ENCODE measurements at regions not wholly inside any gene's neighbourhood (a gene's known extent, or its start where the extent isn't known, plus 50 kb on each side); places are given as distances from the start of the nearest gene placed in this dataset.

- no peak for DNase-seq (ENCODE audit: low read depth in 4 of 4, low spot score in 3 of 4)
These were observed 118.5 kb downstream of the ACKR3 start for GRCh38 chr2:236688157-236688556.

- no peak for DNase-seq (ENCODE audit: low read depth in 4 of 4, low spot score in 3 of 4)
These were observed 119.2 kb downstream of the ACKR3 start for GRCh38 chr2:236688563-236689392.

GRCh38 chr2:236689393-236689700, 119.7 kb downstream of the ACKR3 start:
- no peak for DNase-seq (ENCODE audit: low read depth in 4 of 4, low spot score in 3 of 4)

- DNase-seq (ENCODE audit: low read depth in 4 of 4, low spot score in 3 of 4), result no peak
These were observed 120.4 kb downstream of the ACKR3 start for GRCh38 chr2:236689981-236690380.

GRCh38 chr2:236690726-236691125, 121.1 kb downstream of the ACKR3 start:
- no peak for DNase-seq (ENCODE audit: low read depth in 4 of 4, low spot score in 3 of 4)

GRCh38 chr2:236691799-236692167, 122.2 kb downstream of the ACKR3 start:
- DNase-seq (ENCODE audit: low read depth in 4 of 4, low spot score in 3 of 4), result no peak

GRCh38 chr2:236692937-236693336, 123.3 kb downstream of the ACKR3 start:
- DNase-seq (ENCODE audit: low read depth in 4 of 4, low spot score in 3 of 4), result no peak

GRCh38 chr2:236693531-236693930, 123.9 kb downstream of the ACKR3 start:
- no peak for DNase-seq (ENCODE audit: low read depth in 4 of 4, low spot score in 3 of 4)

GRCh38 chr2:236694146-236694888, 124.7 kb downstream of the ACKR3 start:
- no peak for DNase-seq (ENCODE audit: low read depth in 4 of 4, low spot score in 3 of 4)

GRCh38 chr2:236696834-236697233, 127.2 kb downstream of the ACKR3 start:
- no peak for DNase-seq (ENCODE audit: low read depth in 4 of 4, low spot score in 3 of 4)

- no peak for DNase-seq (ENCODE audit: low read depth in 4 of 4, low spot score in 3 of 4)
These were observed 128.5 kb downstream of the ACKR3 start for GRCh38 chr2:236698016-236698627.

- no peak for DNase-seq (ENCODE audit: low read depth in 4 of 4, low spot score in 3 of 4)
These were observed 131.1 kb downstream of the ACKR3 start for GRCh38 chr2:236700703-236701102.

- no peak for DNase-seq (ENCODE audit: low read depth in 4 of 4, low spot score in 3 of 4)
These were observed 133.2 kb downstream of the ACKR3 start for GRCh38 chr2:236702657-236703372.

GRCh38 chr2:236703373-236703709, 133.7 kb downstream of the ACKR3 start:
- no peak for DNase-seq (ENCODE audit: low read depth in 4 of 4, low spot score in 3 of 4)

- DNase-seq (ENCODE audit: low read depth in 4 of 4, low spot score in 3 of 4), result no peak
These were observed 134.3 kb downstream of the ACKR3 start for GRCh38 chr2:236703906-236704305.

GRCh38 chr2:236704887-236705286, 135.3 kb downstream of the ACKR3 start:
- DNase-seq (ENCODE audit: low read depth in 4 of 4, low spot score in 3 of 4), result no peak

GRCh38 chr2:236705295-236706105, 135.9 kb downstream of the ACKR3 start:
- no peak for DNase-seq (ENCODE audit: low read depth in 4 of 4, low spot score in 3 of 4)

GRCh38 chr2:236706288-236706687, 136.7 kb downstream of the ACKR3 start:
- no peak for DNase-seq (ENCODE audit: low read depth in 4 of 4, low spot score in 3 of 4)

GRCh38 chr2:236706803-236707202, 137.2 kb downstream of the ACKR3 start:
- no peak for DNase-seq (ENCODE audit: low read depth in 4 of 4, low spot score in 3 of 4)

GRCh38 chr2:236711440-236711839, 141.8 kb downstream of the ACKR3 start:
- DNase-seq (ENCODE audit: low read depth in 4 of 4, low spot score in 3 of 4), result no peak
